GM12874 (cell line): ENCODE measurements at regions not wholly inside any gene's neighbourhood (a gene's known extent, or its start where the extent isn't known, plus 50 kb on each side); places are given as distances from the start of the nearest gene placed in this dataset.

ENCODE experiments used
- CTCF ChIP-seq: IDR thresholded peaks from 2 replicates; pipeline ENCODE4 v1.5.1; 2011; ENCODE audit warnings: low read depth, mild to moderate bottlenecking, control low read depth, low read length, moderate library complexity; ENCODE audit not compliant: insufficient read depth

- no peak for TF ChIP-seq CTCF
Observed at GRCh38 chr17:73983621-73984400, 219.7 kb upstream of the RPL38 start.

DNA sequence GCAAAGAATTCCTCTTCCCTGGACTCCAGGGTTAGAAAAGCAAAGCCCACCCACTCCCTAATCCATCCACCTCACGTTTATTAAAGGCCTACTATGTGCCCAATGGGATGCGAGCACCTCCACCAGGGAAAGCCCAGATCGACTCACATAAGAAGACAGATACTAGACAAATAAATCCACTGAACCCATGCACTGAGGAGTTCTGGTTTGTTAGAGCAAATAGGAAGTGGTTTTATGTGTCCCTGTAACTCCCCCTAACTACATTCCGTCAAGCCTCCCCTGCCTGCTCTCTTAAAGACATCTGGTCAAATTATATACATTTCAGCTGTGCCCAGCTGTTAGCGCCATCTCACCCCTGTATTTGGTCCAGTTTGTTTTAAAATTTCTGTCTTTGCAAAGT lies 218.5 kb upstream of the RPL38 start:
- TF ChIP-seq CTCF, result no peak

GRCh38 chr17:73985466-73986015 lies 217.9 kb upstream of the RPL38 start:
- TF ChIP-seq CTCF, result no peak

DNA sequence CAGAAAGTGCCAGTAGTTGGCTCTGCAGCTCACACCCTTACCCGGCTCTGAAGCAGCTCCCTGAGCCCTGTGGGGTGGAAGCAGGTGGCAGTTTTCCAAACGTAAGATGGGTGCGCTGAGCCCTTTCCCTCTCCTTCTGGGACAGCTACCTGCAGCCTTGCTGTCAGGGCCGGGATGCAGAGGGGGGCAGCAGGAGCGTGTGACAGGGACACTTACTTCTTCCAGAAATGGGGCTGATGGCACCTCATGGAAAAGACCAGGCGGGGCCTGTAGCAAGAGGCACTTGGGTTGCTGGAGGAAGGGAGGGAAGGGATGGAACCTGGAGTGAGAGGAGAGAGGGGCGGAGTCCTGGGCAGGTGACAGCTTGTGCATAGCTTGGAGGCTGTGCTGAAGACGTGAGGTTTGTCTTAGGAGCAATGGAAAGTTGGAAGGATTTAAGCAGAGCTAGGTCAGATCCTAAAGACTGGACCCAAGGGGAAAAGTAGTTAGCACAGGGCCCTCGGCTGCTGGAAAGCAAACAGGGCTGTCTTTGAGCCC lies 216.8 kb upstream of the RPL38 start:
- no peak for TF ChIP-seq CTCF

GRCh38 chr17:73987395-73987794 lies 216.1 kb upstream of the RPL38 start:
- no peak for TF ChIP-seq CTCF

- TF ChIP-seq CTCF, result no peak
Observed at GRCh38 chr17:73987845-73988509, 215.5 kb upstream of the RPL38 start.

DNA sequence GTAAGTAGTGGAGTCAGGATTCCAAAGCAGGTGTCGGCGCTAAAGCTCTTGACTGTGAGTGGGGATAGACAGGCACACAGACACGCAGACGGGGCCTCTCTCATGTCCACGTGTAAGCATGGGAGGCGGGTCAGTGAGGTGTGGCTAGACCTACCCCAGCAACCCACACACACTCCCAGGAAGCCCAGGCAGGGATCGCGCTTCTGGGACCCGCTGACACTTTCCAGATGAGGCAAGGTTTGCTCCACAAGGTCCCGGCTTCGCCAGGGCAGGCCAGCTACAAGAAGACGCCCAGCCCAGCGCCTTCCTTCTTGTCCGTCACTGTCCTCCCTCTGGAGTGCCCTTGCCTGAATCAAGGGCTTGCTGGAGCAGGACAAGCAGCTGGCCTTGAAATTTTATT lies 213.8 kb upstream of the RPL38 start:
- TF ChIP-seq CTCF, result no peak
